ENCODE measurements at regions not wholly inside any gene's neighbourhood (a gene's known extent, or its start where the extent isn't known, plus 50 kb on each side); places are given as distances from the start of the nearest gene placed in this dataset.

DNA sequence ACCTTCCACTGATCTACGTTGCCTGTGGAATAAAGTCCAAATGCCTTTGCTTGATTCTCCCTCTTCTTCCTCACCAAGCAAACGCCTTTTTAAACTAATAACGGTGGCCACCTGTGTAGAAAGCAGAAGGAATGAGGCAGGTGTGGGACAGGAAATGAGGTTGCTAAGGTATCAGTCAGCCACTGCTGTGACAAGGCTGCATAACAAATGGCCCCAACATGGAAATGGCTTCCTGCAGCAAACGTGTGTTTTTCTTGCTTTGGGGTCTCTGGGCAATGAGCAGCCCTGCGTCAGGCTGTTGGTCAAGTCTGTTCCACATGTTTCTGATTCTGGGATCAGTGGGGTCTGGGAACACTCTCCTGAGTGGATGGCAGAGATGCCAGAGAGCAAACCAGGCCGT lies 56.0 kb upstream of the EN2 start:
- no peak overlapping the region for H3K27ac ChIP-seq
- TF ChIP-seq, protein P1, sequence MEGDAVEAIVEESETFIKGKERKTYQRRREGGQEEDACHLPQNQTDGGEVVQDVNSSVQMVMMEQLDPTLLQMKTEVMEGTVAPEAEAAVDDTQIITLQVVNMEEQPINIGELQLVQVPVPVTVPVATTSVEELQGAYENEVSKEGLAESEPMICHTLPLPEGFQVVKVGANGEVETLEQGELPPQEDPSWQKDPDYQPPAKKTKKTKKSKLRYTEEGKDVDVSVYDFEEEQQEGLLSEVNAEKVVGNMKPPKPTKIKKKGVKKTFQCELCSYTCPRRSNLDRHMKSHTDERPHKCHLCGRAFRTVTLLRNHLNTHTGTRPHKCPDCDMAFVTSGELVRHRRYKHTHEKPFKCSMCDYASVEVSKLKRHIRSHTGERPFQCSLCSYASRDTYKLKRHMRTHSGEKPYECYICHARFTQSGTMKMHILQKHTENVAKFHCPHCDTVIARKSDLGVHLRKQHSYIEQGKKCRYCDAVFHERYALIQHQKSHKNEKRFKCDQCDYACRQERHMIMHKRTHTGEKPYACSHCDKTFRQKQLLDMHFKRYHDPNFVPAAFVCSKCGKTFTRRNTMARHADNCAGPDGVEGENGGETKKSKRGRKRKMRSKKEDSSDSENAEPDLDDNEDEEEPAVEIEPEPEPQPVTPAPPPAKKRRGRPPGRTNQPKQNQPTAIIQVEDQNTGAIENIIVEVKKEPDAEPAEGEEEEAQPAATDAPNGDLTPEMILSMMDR (conservative IDR thresholded peaks at IDR 0.05): no peak
- TF ChIP-seq EZH2 (IDR thresholded peaks at IDR 0.05; ENCODE audit: low read depth): no peak
- intact Hi-C loops (cut with micrococcal nuclease; ENCODE audit: unreplicated experiment): no loop called here
- no peak overlapping the region for H3K4me2 ChIP-seq
- no TSS peak for BruUV-seq (replicated peaks)
- H3K27me3 ChIP-seq (ENCODE audit: insufficient read depth, low read depth): peaks cover 94% of the 10 kb centered on the region
- ChIA-PET POLR2A (ENCODE audit: unreplicated experiment) (no interaction called here), CTCF (no interaction called here)
- DNase-seq: no peak
- H3F3A ChIP-seq (ENCODE audit: insufficient read depth, low read depth): no peaks in the 10 kb centered on the region
- no peaks in the 10 kb centered on the region for H3K36me3 ChIP-seq (ENCODE audit: low read depth)
- no peaks in the 10 kb centered on the region for H3K9me2 ChIP-seq (ENCODE audit: insufficient read depth)
- H3K9me3 ChIP-seq (ENCODE audit: insufficient read depth, low read depth): no peaks in the 10 kb centered on the region
- H3K79me2 ChIP-seq (ENCODE audit: low read depth): no peaks in the 10 kb centered on the region
- no peaks in the 10 kb centered on the region for H4K20me1 ChIP-seq (ENCODE audit: insufficient read depth)
- no peak overlapping the region for H3K4me3 ChIP-seq
- no peaks in the 10 kb centered on the region for H3K4me1 ChIP-seq (replicated peaks; ENCODE audit: insufficient read depth)
- no peak overlapping the region for H2AFZ ChIP-seq

GRCh38 chr7:155402941-155403340 lies 55.0 kb upstream of the EN2 start:
- POLR2A ChIA-PET (ENCODE audit: unreplicated experiment): no interaction called here
- no peaks in the 10 kb centered on the region for H3K79me2 ChIP-seq (ENCODE audit: low read depth)
- no peaks in the 10 kb centered on the region for H4K20me1 ChIP-seq (ENCODE audit: insufficient read depth)
- no peak for DNase-seq
- H3K9me3 ChIP-seq (ENCODE audit: insufficient read depth, low read depth): no peaks in the 10 kb centered on the region
- CTCF ChIA-PET: no interaction called here
- no peak overlapping the region for H3K27ac ChIP-seq
- H3K4me3 ChIP-seq: no peak overlapping the region
- intact Hi-C loops (cut with micrococcal nuclease; ENCODE audit: unreplicated experiment): no loop called here
- no peak overlapping the region for H3K4me2 ChIP-seq
- no TSS peak for BruUV-seq (replicated peaks)
- no peaks in the 10 kb centered on the region for H3K4me1 ChIP-seq (replicated peaks; ENCODE audit: insufficient read depth)
- TF ChIP-seq EZH2 (IDR thresholded peaks at IDR 0.05; ENCODE audit: low read depth): no peak
- TF ChIP-seq, protein P1 (conservative IDR thresholded peaks at IDR 0.05): no peak
- no peak overlapping the region for H2AFZ ChIP-seq
- H3F3A ChIP-seq (ENCODE audit: insufficient read depth, low read depth): no peaks in the 10 kb centered on the region
- H3K9me2 ChIP-seq (ENCODE audit: insufficient read depth): no peaks in the 10 kb centered on the region
- peaks cover 84% of the 10 kb centered on the region for H3K27me3 ChIP-seq (ENCODE audit: insufficient read depth, low read depth)
- H3K36me3 ChIP-seq (ENCODE audit: low read depth): no peaks in the 10 kb centered on the region

- no peaks in the 10 kb centered on the region for H4K20me1 ChIP-seq (ENCODE audit: insufficient read depth)
- H3K27me3 ChIP-seq (ENCODE audit: insufficient read depth, low read depth): peaks cover 81% of the 10 kb centered on the region
- POLR2A ChIA-PET (ENCODE audit: unreplicated experiment): no interaction called here
- no peak for DNase-seq
- no TSS peak for BruUV-seq (replicated peaks)
- H3K9me3 ChIP-seq (ENCODE audit: insufficient read depth, low read depth): no peaks in the 10 kb centered on the region
- H3K4me2 ChIP-seq: no peak overlapping the region
- H3K36me3 ChIP-seq (ENCODE audit: low read depth): no peaks in the 10 kb centered on the region
- CTCF ChIA-PET: no interaction called here
- no peaks in the 10 kb centered on the region for H3K9me2 ChIP-seq (ENCODE audit: insufficient read depth)
- no peak overlapping the region for H3K4me3 ChIP-seq
- H3F3A ChIP-seq (ENCODE audit: insufficient read depth, low read depth): no peaks in the 10 kb centered on the region
- no peak overlapping the region for H3K27ac ChIP-seq
- intact Hi-C loops (cut with micrococcal nuclease; ENCODE audit: unreplicated experiment): no loop called here
- no peak for TF ChIP-seq EZH2 (IDR thresholded peaks at IDR 0.05; ENCODE audit: low read depth)
- TF ChIP-seq, protein P1 (conservative IDR thresholded peaks at IDR 0.05): no peak
- no peaks in the 10 kb centered on the region for H3K4me1 ChIP-seq (replicated peaks; ENCODE audit: insufficient read depth)
- H2AFZ ChIP-seq: no peak overlapping the region
- H3K79me2 ChIP-seq (ENCODE audit: low read depth): no peaks in the 10 kb centered on the region
Measured at GRCh38 chr7:155404976-155405375, 53.0 kb upstream of the EN2 start.
